HG03060 (cell line): ENCODE measurements at regions not wholly inside any gene's neighbourhood (a gene's known extent, or its start where the extent isn't known, plus 50 kb on each side); places are given as distances from the start of the nearest gene placed in this dataset.

ENCODE experiments used
- ATAC-seq: cut with Tn5 transposase; IDR thresholded peaks from one replicate; pipeline ENCODE4 v1.9.1; 2021; ENCODE audit warnings: low read depth, moderate number of reproducible peaks; ENCODE audit not compliant: unreplicated experiment

GRCh38 chr2:66717218-66717905, 282.4 kb downstream of the MEIS1 start:
- no peak for ATAC-seq

DNA sequence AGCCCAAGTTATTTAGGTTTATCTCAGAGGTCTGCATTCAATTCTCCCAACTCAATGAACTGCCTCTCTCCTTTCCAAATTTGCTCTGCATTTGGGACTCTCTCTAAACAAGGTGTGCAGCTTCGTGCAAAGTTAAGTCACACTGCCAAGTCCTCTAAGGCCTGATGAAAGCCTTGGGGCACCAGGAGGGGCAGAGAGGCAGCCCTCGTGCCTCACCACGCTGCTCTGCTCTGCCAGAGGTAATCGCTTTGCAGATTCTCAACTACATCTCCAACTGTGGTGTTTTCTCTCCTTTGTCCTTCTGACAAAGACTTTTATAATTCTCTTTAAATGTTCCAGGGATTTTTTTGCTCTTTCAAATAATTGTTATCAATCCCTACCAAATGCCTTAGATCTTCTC, 283.0 kb downstream of the MEIS1 start:
- no peak for ATAC-seq

- no peak for ATAC-seq
Measured at GRCh38 chr2:66721776-66722175, 286.9 kb downstream of the MEIS1 start.

DNA sequence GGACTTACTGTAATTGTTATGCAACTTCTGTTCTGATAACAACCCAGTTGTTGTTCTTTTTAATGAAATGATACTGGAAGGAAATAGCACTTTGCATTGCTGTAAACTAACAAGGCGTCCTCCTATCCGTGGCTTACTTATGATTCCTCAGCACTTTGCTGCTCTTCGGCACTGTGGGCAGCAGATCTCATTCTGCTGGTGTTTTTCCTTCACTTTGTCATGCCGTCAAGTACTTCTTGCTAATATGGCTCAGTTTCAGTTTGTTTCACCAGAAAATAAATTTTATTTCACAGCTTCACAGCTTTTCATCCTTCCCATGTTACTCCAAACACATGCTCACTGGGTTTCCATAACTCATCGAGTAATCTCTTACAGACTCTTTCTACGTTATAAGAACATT, 289.3 kb downstream of the MEIS1 start:
- no peak for ATAC-seq

GRCh38 chr2:66729416-66730330, 294.7 kb downstream of the MEIS1 start:
- ATAC-seq: no peak

DNA sequence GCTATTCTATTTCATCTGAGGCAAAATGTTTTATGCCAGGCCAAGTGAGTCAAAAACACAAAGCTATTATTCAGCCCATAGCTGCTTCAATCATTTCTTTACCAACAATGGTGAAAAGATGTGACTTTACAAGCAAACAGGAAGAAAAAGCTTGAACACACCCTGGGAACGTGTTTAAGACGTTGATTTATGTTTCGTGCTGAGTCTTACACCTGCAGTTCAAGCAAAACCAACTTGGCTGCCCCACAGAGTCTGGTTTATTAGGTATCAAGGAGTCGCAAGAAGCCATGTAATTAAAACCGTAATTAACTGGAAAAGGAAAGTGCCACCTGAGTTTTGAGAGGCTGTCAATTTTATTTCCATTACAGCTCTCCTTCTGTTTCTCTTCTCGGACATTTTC, 295.5 kb downstream of the MEIS1 start:
- ATAC-seq: no peak

- no peak for ATAC-seq
Measured at GRCh38 chr2:66733364-66733999, 298.6 kb downstream of the MEIS1 start.

DNA sequence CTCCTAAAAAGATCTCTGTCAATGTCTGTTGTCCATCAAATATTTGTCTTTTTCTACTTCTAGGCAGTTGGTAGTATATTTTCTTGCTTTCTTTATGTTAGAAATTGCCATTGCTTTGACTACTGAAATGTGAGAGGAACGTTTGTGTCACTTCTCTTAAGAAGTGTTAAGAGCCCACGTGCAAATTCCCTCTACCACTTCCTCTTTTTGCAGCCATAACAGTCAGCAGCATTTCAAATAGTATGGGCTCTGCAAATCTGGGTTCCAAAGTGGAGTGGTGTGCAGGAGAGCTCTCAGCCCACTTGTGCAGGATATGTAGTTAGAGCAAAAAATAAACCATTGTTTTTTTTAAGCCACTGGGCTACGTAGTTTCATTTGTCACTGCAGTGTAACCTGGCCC, 314.0 kb downstream of the MEIS1 start:
- no peak for ATAC-seq

DNA sequence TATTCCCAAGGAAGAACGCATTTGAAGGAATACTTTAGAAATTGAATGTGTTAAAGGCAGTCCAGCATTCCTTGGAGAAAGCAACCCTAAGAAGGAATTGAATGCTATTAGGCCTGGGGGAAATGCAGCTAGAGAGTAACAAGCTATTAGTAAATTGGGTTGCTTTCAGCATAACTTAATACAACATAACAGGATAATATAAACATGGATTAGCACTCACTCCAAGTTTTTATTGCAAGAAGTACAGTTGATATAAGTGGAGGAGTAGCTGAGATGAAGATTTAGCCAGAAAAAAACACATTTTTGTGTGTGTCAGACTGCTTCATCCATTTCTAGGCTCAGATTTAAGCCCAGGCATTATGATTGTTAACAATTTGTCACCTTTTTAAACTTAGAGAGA, 314.6 kb downstream of the MEIS1 start:
- ATAC-seq: no peak

DNA sequence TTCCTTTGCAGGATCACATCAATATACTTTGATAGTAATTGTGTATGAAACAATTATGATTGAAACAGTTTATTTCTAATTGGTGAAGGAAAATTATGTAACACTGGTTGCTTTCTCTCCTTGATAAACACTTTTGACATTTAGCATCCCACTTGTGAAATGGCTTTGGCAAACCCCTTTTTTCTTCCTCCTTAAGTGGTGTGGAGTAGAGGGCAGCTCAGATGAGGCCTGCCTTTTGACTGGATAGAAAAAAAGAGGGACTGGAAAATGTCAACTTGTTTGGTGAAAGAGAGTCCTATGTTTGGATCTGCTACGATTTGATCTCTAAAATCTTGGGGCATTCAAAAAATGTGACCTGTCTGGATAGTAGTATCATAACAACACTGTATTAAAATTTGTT, 318.3 kb downstream of the MEIS1 start:
- ATAC-seq: no peak

GRCh38 chr2:66753660-66754059, 318.7 kb downstream of the MEIS1 start:
- ATAC-seq: no peak

DNA sequence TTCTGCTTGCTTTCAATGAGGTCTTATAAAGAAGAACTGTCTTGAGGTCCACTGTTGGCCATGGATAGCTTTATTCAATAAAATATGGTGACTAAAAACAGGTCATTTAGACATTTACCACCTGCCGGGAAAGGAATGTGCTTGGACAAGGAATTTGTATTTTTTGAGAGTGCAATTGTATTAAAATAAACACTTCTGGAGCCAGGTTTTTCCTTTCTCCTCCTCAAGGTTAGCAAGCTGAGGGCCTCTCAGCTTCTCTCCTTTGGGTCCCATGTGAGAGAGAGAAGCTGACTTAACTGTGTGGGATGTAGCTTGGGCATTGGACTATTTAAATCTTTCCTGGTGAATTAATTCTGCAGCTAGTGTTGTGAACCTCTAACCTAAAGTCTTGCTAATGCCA, 321.0 kb downstream of the MEIS1 start:
- no peak for ATAC-seq

DNA sequence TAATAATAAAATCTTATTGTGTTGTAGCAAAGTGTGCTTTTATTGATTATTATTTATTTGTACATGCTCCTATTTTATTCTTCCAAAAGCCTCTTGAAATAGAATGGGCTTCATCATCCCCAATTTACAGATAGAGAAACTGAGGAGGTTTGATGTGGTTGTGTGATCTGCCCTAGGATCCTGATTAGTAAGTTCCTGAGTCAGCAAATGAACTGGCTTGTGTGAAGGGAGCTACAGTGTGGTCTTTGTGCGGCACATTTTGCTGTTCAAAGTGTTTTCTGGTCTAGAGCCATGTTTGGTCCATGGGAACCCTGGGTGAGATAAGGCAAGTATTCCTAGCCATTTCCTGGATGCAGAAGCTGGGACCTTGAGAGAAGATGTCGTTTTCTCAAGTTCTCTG, 326.9 kb downstream of the MEIS1 start:
- no peak for ATAC-seq

DNA sequence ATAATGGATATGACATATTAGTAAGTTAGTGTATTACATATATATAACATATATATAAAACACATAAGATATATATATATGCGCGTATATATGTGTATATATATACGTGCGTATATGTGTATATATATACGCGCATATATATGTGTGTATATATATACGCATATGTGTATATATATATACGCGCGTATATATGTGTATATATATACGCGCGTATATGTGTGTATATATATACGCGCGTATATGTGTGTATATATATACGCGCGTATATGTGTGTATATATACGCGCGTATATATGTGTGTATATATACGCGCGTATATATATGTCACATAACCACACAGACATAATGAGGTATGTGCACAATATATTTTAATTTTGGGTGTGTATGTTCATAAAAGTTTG, 327.8 kb downstream of the MEIS1 start:
- no peak for ATAC-seq

GRCh38 chr2:66766582-66766981, 331.7 kb downstream of the MEIS1 start:
- ATAC-seq: no peak

DNA sequence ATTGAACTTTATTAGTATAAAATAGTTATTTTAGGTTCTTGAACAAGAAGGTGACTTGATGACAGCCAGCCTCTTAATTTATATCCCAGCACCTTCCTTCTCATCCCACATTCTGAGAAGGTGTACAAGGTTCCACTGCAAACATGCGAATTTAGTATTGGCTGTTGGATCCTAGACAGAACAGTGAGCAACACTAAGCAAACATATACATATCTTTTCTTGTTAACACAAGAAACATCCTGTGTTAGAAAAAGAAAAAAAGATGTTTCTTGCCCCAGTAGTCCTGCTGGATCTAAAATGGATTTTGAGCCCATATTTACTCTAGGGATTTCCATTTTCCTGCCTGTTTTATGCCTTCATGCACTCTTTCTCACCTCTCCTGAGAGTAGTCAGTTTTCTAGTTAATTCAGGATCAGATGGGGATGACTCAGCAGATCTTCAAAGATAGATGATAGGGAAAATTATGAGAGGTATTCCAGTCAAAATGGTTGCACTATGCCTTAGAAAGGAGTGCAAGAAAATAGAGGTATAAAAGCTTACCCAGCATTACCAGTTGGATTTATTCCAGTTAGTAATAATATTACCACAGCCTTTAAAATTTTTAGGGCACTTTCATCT, 336.5 kb downstream of the MEIS1 start:
- no peak for ATAC-seq

GRCh38 chr2:66772618-66773017, 337.7 kb downstream of the MEIS1 start:
- no peak for ATAC-seq

DNA sequence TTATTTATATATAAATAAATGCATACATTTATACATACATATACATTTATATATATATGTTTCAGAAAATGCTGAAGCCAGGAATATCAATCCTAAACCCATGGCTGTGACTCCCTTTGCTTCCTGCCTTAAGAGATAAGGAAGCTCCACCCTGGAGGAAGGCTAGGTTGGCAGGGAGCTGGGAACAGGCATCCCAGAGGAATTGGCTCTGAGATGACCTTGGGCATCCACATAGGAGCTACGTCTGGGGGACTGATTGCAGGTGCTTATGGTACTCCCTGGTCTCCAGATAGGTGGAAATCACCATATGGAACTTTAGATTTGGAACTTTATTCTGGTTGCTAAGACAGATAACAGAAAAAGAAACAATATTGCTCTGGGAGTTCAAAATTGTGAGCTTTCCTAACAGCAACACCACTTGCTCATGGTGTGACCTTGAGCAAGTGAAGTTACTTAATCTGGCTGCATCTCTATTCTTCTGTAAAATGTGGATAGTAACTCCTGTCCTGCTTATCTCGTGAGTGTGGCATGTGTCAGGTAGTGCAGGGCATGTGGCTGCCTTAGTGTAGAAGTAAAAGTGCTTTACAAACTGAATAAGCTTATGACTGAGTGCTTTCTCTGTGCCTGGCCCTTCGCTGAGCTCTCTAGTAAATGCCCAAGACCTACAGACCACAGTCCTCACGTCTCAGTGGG, 341.0 kb downstream of the MEIS1 start:
- ATAC-seq: no peak

DNA sequence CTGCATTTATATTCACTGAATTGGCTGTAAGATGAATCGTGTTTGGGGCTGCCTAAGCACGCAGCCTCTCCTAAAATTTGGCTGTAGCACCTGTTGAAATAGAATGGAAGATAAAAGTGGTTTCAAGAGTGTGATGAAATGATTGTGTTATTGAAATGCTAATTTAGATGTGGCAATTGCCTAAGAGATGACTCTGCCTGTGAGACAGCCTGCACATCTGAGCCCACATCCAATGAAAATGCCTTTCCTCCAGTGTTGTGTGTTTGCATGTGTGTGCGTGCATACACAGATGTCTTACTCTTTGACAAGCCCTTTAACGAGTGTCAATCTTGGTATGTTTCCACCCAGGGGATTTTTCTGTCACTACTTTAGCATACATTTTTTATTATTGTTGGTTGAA, 346.9 kb downstream of the MEIS1 start:
- ATAC-seq: no peak

DNA sequence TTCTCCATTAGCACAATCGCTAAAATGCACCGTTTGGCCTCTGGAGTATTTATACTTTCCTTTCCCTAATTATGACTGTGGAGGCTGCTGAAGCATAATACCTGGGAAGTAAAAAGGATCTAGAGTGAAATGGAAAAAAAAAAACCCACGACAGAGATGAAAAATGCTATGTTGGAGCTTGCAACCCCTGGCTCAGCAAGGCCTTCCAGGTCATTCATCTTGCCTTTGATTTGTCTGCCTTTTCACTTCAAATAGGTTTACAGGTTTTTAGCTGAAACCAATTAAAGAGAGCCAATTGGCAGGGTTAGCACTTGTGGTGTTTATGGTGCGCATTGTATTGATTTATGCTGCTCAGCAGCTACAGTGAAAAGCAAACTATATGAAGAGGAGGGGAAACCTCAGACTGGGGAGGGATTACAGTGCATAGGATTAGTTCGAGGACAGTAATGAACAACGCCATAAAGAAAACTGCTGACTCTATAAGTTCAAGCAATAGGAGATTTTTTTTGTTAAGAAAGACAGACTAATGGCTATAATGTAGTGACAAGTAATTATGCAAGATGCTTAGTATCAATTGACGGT, 347.9 kb downstream of the MEIS1 start:
- no peak for ATAC-seq
